NCI-H2081 (cell line): ENCODE measurements at regions not wholly inside any gene's neighbourhood (a gene's known extent, or its start where the extent isn't known, plus 50 kb on each side); places are given as distances from the start of the nearest gene placed in this dataset.

Experiments
- DNase-seq, 2 experiments: peaks; one replicate each; lab custom pipeline; 2025; lab: John Stamatoyannopoulos, UW

GRCh38 chrX:16496175-16496574, 153.8 kb upstream of the S100G start:
- no peak for DNase-seq

GRCh38 chrX:16511796-16512776, 137.9 kb upstream of the S100G start:
- no peak for DNase-seq

- DNase-seq, result no peak
These were observed 133.6 kb upstream of the S100G start for GRCh38 chrX:16516232-16516876.

- no peak for DNase-seq
These were observed 132.8 kb upstream of the S100G start for GRCh38 chrX:16517039-16517605.

- no peak for DNase-seq
These were observed 131.8 kb upstream of the S100G start for GRCh38 chrX:16518131-16518530.

GRCh38 chrX:16524316-16524715, 125.6 kb upstream of the S100G start:
- DNase-seq, result no peak

- no peak for DNase-seq
These were observed 124.0 kb upstream of the S100G start for GRCh38 chrX:16526003-16526402.

GRCh38 chrX:16528620-16529019, 121.3 kb upstream of the S100G start:
- no peak for DNase-seq
